GM12878 (cell line): ENCODE measurements at regions not wholly inside any gene's neighbourhood (a gene's known extent, or its start where the extent isn't known, plus 50 kb on each side); places are given as distances from the start of the nearest gene placed in this dataset.

Experiments
- ATAC-seq: fragments of 200-7000 bp; cut with Tn5 transposase; 3 replicates; pipeline ENCODE4 v1.9.1; 2020; ENCODE audit warnings: mild to moderate bottlenecking, moderate library complexity
- BruUV-seq: library from RNA; stranded (reverse); fragments of 400-500 nt; replicated peaks from 2 replicates; lab custom pipeline; 2021; lab: Mats Ljungman, UMichigan
- CTCF ChIA-PET: fragments of 300-600 bp; sonication (Branson Sonifier 250); formaldehyde crosslinking; extraction: SDS; loops from one replicate; lab custom pipeline; 2021; ENCODE audit warnings: inconsistent platforms; lab: Yijun Ruan, JAX
- POLR2A ChIA-PET: fragments of 350-600 bp; formaldehyde crosslinking; extraction: SDS; loops from one replicate; lab custom pipeline; 2021; ENCODE audit warnings: inconsistent platforms; lab: Charles Lee
- RAD21 ChIA-PET: fragments of 300-600 bp; sonication (Branson Sonifier 250); formaldehyde crosslinking; loops from one replicate; lab custom pipeline; 2023; ENCODE audit warnings: antibody characterized with exemption; ENCODE audit not compliant: unreplicated experiment; lab: Charles Lee
- SMC1A ChIA-PET: fragments of 300-600 bp; sonication (Branson Sonifier 250); formaldehyde crosslinking; loops from one replicate; lab custom pipeline; 2023; ENCODE audit not compliant: unreplicated experiment, uncharacterized antibody; lab: Charles Lee
- DNase-seq: peaks from one replicate; pipeline ENCODE4 v3.0.0-alpha.2; 2011; ENCODE audit warnings: low read depth, low spot score
- FAIRE-seq: peaks from 3 replicates; lab custom pipeline; 2011; peaks lifted over from hg19 to GRCh38; lab: Jason Lieb, UNC
- H2AFZ ChIP-seq: 2 replicates; pipeline ENCODE4 v1.6.0; 2011; ENCODE audit warnings: low read depth, low read length, control low read depth; ENCODE audit not compliant: control insufficient read depth
- H3K27ac ChIP-seq: 2 replicates; pipeline ENCODE4 v1.5.1; 2011; ENCODE audit warnings: control low read depth; ENCODE audit not compliant: control insufficient read depth, insufficient read depth
- H3K27me3 ChIP-seq, 2 experiments: replicated peaks in 1 of 2; 2 replicates each; pipeline versions ENCODE4 v1.6.0 to v1.6.1; 2011; ENCODE audit warnings: low read length in 1 of 2; ENCODE audit not compliant: control insufficient read depth in 2 of 2, insufficient read depth in 2 of 2
- H3K36me3 ChIP-seq, 2 experiments: 2 replicates each; pipeline ENCODE4 v1.5.1; 2011; ENCODE audit warnings: low read length in 1 of 2; ENCODE audit not compliant: control insufficient read depth in 2 of 2, insufficient read depth in 2 of 2
- H3K4me1 ChIP-seq: 2 replicates; pipeline ENCODE4 v1.6.1; 2011; ENCODE audit warnings: mild to moderate bottlenecking, low read length, moderate library complexity, mixed read lengths; ENCODE audit not compliant: control insufficient read depth, insufficient read depth
- H3K4me2 ChIP-seq: 2 replicates; pipeline ENCODE4 v1.6.0; 2011; ENCODE audit warnings: control low read depth; ENCODE audit not compliant: control insufficient read depth, insufficient read depth
- H3K4me3 ChIP-seq: fragments of 200-600 bp; sonication (generic); 2 replicates; pipeline ENCODE4 v1.5.1; 2016
- H3K79me2 ChIP-seq: 2 replicates; pipeline ENCODE4 v1.6.0; 2011; ENCODE audit warnings: low read length; ENCODE audit not compliant: control insufficient read depth, insufficient read depth
- H3K9ac ChIP-seq: 2 replicates; pipeline ENCODE4 v1.8.0; 2011; ENCODE audit warnings: low read length, control low read depth, mixed read lengths; ENCODE audit not compliant: control insufficient read depth, insufficient read depth
- H3K9me3 ChIP-seq: replicated peaks from 3 replicates; pipeline ENCODE4 v1.5.1; 2011; ENCODE audit warnings: mild to moderate bottlenecking, low read length; ENCODE audit not compliant: control insufficient read depth, insufficient read depth
- H4K20me1 ChIP-seq: 2 replicates; pipeline ENCODE4 v1.6.0; 2011; ENCODE audit not compliant: control insufficient read depth, insufficient read depth
- BACH1 ChIP-seq: fragments of 450-650 bp; IDR thresholded peaks from 2 replicates; pipeline ENCODE4 v1.6.1; 2017; ENCODE audit warnings: mild to moderate bottlenecking, borderline replicate concordance
- FOS ChIP-seq: IDR thresholded peaks from 3 replicates; pipeline ENCODE4 v1.6.1; 2011; ENCODE audit warnings: borderline replicate concordance; ENCODE audit not compliant: insufficient read length; ENCODE audit errors: extremely low read depth
- RBBP5 ChIP-seq: fragments of 200-600 bp; sonication (generic); conservative IDR thresholded peaks from 2 replicates; pipeline ENCODE4 v1.6.1; 2016
- TCF7 ChIP-seq: IDR thresholded peaks from 2 replicates; pipeline ENCODE4 v1.6.1; 2014; ENCODE audit warnings: antibody characterized with exemption, borderline replicate concordance
- WGBS: methylation state at CpG from one replicate; pipeline ENCODE4 v1.1.6; 2016; ENCODE audit warnings: low lambda C conversion rate; ENCODE audit not compliant: insufficient replicate concordance, insufficient coverage; ENCODE audit errors: missing lambda C conversion rate; 5-methylcytosine and 5-hydroxymethylcytosine counted together
- in situ Hi-C: fragments of 300-500 bp; cut with MboI; formaldehyde crosslinking; loops from 9 replicates; pipeline ENCODE4 v1.14.3; 2018; ENCODE audit warnings: mixed read lengths
- intact Hi-C: fragments of 100-400 bp; cut with micrococcal nuclease; formaldehyde crosslinking; loops from one replicate; pipeline ENCODE4 v1.14.2; 2022; ENCODE audit not compliant: unreplicated experiment
- TF ChIP-seq, protein P1 (sequence below): fragments of 450-650 bp; IDR thresholded peaks from 2 replicates; pipeline ENCODE4 v1.6.1; 2017; ENCODE audit warnings: mild to moderate bottlenecking, moderate library complexity
- TF ChIP-seq, protein P2 (sequence below): fragments of 150-350 bp; IDR thresholded peaks from 2 replicates; pipeline ENCODE4 v1.6.1; 2014; ENCODE audit warnings: mild to moderate bottlenecking, low read depth, low read length

DNA sequence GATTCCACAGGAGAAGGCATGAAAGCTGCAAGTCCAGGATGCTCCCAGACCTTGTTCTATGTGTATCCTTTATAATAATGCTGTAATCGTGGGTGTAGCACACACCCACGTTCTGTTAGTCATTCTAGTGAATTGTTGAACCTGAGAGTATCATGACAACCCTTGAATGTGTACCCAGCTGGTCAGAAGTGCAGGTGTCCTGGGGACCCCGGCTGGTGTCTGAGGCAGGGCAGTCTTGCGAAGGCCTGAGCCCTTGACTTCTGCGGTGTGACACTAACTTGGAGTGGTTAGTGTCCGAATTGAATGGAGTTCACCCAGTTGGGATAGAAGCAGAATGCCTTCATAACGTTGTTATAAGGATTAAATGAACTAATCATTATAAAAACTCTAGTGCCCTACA, 218.0 kb upstream of the TNRC6C start:
- ChIA-PET CTCF (no interaction called here), SMC1A (no interaction called here), POLR2A (no interaction called here), RAD21 (no interaction called here)
- H3K79me2 ChIP-seq = no peaks in the 10 kb centered on the region
- in situ Hi-C loops (no loop called here), intact Hi-C loops (no loop called here)
- WGBS = 38% methylated on average over 7 of the region's 7 CpGs
- no peaks in the 10 kb centered on the region for H3K4me1 ChIP-seq
- no peaks in the 10 kb centered on the region; a peak in 1 of 4 replicates for H3K27me3 ChIP-seq
- no peak overlapping the region for H2AFZ ChIP-seq
- H3K27ac ChIP-seq = no peak overlapping the region
- no peak overlapping the region for H3K4me2 ChIP-seq
- ATAC-seq = no peak
- DNase-seq = no peak
- H3K9me3 ChIP-seq = no peaks in the 10 kb centered on the region; the same call in 2 of the 3 replicates
- TF ChIP-seq, protein P1, sequence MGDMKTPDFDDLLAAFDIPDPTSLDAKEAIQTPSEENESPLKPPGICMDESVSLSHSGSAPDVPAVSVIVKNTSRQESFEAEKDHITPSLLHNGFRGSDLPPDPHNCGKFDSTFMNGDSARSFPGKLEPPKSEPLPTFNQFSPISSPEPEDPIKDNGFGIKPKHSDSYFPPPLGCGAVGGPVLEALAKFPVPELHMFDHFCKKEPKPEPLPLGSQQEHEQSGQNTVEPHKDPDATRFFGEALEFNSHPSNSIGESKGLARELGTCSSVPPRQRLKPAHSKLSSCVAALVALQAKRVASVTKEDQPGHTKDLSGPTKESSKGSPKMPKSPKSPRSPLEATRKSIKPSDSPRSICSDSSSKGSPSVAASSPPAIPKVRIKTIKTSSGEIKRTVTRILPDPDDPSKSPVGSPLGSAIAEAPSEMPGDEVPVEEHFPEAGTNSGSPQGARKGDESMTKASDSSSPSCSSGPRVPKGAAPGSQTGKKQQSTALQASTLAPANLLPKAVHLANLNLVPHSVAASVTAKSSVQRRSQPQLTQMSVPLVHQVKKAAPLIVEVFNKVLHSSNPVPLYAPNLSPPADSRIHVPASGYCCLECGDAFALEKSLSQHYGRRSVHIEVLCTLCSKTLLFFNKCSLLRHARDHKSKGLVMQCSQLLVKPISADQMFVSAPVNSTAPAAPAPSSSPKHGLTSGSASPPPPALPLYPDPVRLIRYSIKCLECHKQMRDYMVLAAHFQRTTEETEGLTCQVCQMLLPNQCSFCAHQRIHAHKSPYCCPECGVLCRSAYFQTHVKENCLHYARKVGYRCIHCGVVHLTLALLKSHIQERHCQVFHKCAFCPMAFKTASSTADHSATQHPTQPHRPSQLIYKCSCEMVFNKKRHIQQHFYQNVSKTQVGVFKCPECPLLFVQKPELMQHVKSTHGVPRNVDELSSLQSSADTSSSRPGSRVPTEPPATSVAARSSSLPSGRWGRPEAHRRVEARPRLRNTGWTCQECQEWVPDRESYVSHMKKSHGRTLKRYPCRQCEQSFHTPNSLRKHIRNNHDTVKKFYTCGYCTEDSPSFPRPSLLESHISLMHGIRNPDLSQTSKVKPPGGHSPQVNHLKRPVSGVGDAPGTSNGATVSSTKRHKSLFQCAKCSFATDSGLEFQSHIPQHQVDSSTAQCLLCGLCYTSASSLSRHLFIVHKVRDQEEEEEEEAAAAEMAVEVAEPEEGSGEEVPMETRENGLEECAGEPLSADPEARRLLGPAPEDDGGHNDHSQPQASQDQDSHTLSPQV = no peak
- TF ChIP-seq TCF7 = no peak
- TF ChIP-seq, protein P2, sequence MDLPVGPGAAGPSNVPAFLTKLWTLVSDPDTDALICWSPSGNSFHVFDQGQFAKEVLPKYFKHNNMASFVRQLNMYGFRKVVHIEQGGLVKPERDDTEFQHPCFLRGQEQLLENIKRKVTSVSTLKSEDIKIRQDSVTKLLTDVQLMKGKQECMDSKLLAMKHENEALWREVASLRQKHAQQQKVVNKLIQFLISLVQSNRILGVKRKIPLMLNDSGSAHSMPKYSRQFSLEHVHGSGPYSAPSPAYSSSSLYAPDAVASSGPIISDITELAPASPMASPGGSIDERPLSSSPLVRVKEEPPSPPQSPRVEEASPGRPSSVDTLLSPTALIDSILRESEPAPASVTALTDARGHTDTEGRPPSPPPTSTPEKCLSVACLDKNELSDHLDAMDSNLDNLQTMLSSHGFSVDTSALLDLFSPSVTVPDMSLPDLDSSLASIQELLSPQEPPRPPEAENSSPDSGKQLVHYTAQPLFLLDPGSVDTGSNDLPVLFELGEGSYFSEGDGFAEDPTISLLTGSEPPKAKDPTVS = no peak
- TF ChIP-seq FOS = no peak
- TF ChIP-seq BACH1 = no peak
- no peak for TF ChIP-seq RBBP5
- H4K20me1 ChIP-seq = no peaks in the 10 kb centered on the region
- no peak overlapping the region for H3K4me3 ChIP-seq
- no peaks in the 10 kb centered on the region for H3K36me3 ChIP-seq
- no TSS peak for BruUV-seq
- no peak for FAIRE-seq
- H3K9ac ChIP-seq = no peak overlapping the region
